ENCODE measurements at regions not wholly inside any gene's neighbourhood (a gene's known extent, or its start where the extent isn't known, plus 50 kb on each side); places are given as distances from the start of the nearest gene placed in this dataset.

GRCh38 chr14:97978341-97978740 is 1181.2 kb downstream of the VRK1 start:
- TF ChIP-seq CTCF (IDR thresholded peaks at IDR 0.05; ENCODE audit: insufficient read depth, low read length): no peak
- no peak for TF ChIP-seq REST (IDR thresholded peaks at IDR 0.05; ENCODE audit: insufficient replicate concordance, low read depth)
- no peak for TF ChIP-seq POLR2AphosphoS5 (IDR thresholded peaks at IDR 0.05; ENCODE audit: low read depth)
- TF ChIP-seq SPI1 (IDR thresholded peaks at IDR 0.05; ENCODE audit: borderline replicate concordance, low read depth): no peak
